DND-41 (cell line): ENCODE measurements at regions not wholly inside any gene's neighbourhood (a gene's known extent, or its start where the extent isn't known, plus 50 kb on each side); places are given as distances from the start of the nearest gene placed in this dataset.
"Not testable (repeated sequence)": the region's sequence is repeated elsewhere in the genome, so short reads cannot be mapped to it uniquely, and the experiment has no call there.

Source experiments
- ATAC-seq: fragments of 200-7000 bp; cut with Tn5 transposase; 3 replicates; pipeline ENCODE4 v1.9.1; 2021; ENCODE audit warnings: low read depth; ENCODE audit not compliant: insufficient read depth
- DNase-seq: peaks from one replicate; pipeline ENCODE4 v3.0.0-alpha.2; 2020
- H2AFZ ChIP-seq: 2 replicates; pipeline ENCODE4 v1.6.0; 2012; ENCODE audit warnings: low read depth, low read length
- H3K27ac ChIP-seq: 2 replicates; pipeline ENCODE4 v1.5.1; 2012; ENCODE audit warnings: low read length, inconsistent platforms
- H3K27me3 ChIP-seq: fragments of 200-600 bp; sonication (generic); 2 replicates; pipeline ENCODE4 v1.6.0; 2012; ENCODE audit warnings: low read length, mild to moderate bottlenecking, inconsistent platforms; ENCODE audit not compliant: insufficient read depth, poor library complexity
- H3K36me3 ChIP-seq: 2 replicates; pipeline ENCODE4 v1.5.1; 2012; ENCODE audit warnings: low read length, inconsistent platforms; ENCODE audit not compliant: insufficient read depth
- H3K4me1 ChIP-seq: 2 replicates; pipeline ENCODE4 v1.5.1; 2012; ENCODE audit warnings: mild to moderate bottlenecking, low read length; ENCODE audit not compliant: insufficient read depth
- H3K4me2 ChIP-seq: 2 replicates; pipeline ENCODE4 v1.6.0; 2012; ENCODE audit warnings: mild to moderate bottlenecking, moderate library complexity, low read length, inconsistent platforms; ENCODE audit not compliant: insufficient read depth
- H3K4me3 ChIP-seq, 2 experiments: fragments of 200-600 bp in 1 of 2; shearing (Covaris generic) in 1 of 2; 2 replicates each; pipeline ENCODE4 v1.5.1; 2012 to 2016; ENCODE audit warnings: inconsistent platforms in 2 of 2, low read length in 2 of 2, mild to moderate bottlenecking in 2 of 2, low read depth in 1 of 2, moderate library complexity in 1 of 2
- H3K79me2 ChIP-seq: 2 replicates; pipeline ENCODE4 v1.6.0; 2012; ENCODE audit warnings: low read length, inconsistent platforms; ENCODE audit not compliant: insufficient read depth
- H3K9ac ChIP-seq: 2 replicates; pipeline ENCODE4 v1.6.0; 2012; ENCODE audit warnings: low read depth, mild to moderate bottlenecking, inconsistent platforms, low read length, moderate library complexity
- H3K9me3 ChIP-seq: 2 replicates; pipeline ENCODE4 v1.5.1; 2012; ENCODE audit warnings: low read length, moderate library complexity, mild to moderate bottlenecking, inconsistent platforms; ENCODE audit not compliant: insufficient read depth, severe bottlenecking
- H4K20me1 ChIP-seq: 2 replicates; pipeline ENCODE4 v1.6.0; 2012; ENCODE audit warnings: low read length; ENCODE audit not compliant: insufficient read depth
- CTCF ChIP-seq: IDR thresholded peaks from 2 replicates; pipeline ENCODE4 v1.5.1; 2012; ENCODE audit warnings: borderline replicate concordance, low read length, moderate library complexity, mild to moderate bottlenecking; ENCODE audit not compliant: poor library complexity, severe bottlenecking; ENCODE audit errors: extremely low read depth
- EZH2 ChIP-seq: IDR thresholded peaks from 3 replicates; pipeline ENCODE4 v1.6.1; 2012; ENCODE audit warnings: borderline replicate concordance, low read depth, mild to moderate bottlenecking, moderate library complexity, low read length, inconsistent platforms; ENCODE audit not compliant: severe bottlenecking

GRCh38 chr12:111120578-111120977 is 200.2 kb upstream of the MYL2 start:
- Histone ChIP-seq H3K4me2 (no peak overlapping the region), H4K20me1 (no peaks in the 10 kb centered on the region), H3K27ac (no peak overlapping the region), H3K79me2 (no peaks in the 10 kb centered on the region), H3K36me3 (no peaks in the 10 kb centered on the region), H3K9ac (no peak overlapping the region), H3K27me3 (peaks cover 9% of the 10 kb centered on the region), H3K4me3 (no peak overlapping the region), H2AFZ (no peak overlapping the region), H3K4me1 (no peaks in the 10 kb centered on the region), H3K9me3 (no peaks in the 10 kb centered on the region)
- TF ChIP-seq EZH2 = no peak
- no peak for TF ChIP-seq CTCF
- ATAC-seq = no peak
- DNase-seq = no peak

DNA sequence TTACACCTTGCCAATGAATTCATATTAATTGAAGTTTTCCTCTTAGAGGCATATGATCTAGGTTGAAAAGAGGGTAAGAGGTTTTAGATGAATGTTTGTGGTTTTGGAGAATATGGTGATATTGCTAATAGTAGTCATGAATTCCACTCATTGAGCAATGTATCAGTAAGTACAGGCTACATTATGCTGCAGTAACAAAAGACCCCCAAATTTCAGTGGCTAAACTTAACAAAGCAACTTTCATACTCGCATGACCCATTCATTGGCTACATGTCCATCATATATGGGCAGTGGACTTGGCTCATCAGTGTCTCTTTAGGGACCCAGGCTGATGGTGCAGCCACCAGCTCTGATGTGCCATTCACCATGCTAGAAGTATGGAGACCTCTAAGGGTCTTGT is 196.6 kb upstream of the MYL2 start:
- no peaks in the 10 kb centered on the region for H3K4me1 ChIP-seq
- ATAC-seq (no peak), DNase-seq (no peak)
- no peak overlapping the region for H3K4me2 ChIP-seq
- H4K20me1 ChIP-seq = no peaks in the 10 kb centered on the region
- no peak overlapping the region for H3K9ac ChIP-seq
- H3K36me3 ChIP-seq = no peaks in the 10 kb centered on the region
- TF ChIP-seq EZH2 (no peak), CTCF (no peak)
- H3K9me3 ChIP-seq = no peaks in the 10 kb centered on the region
- no peak overlapping the region for H2AFZ ChIP-seq
- peaks cover 8% of the 10 kb centered on the region for H3K27me3 ChIP-seq
- no peaks in the 10 kb centered on the region for H3K79me2 ChIP-seq
- no peak overlapping the region for H3K27ac ChIP-seq
- H3K4me3 ChIP-seq = no peak overlapping the region

DNA sequence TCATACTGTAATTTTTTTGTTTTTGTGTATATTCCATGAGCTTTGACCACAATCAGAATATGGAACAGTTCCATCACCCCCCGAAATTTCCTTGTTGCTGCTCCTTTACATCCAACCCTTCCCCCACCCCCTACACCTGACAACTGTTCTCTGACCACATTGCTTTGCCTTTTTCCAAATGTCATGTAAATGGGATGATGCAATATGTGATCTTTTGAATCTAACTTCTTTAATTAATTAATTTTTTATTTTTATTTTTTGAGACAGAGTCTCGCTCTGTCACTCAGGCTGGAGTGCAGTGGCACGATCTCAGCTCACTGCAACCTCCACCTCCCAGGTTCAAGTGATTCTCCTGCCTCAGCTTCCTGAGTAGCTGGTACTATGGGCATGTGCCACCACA is 192.9 kb upstream of the MYL2 start:
- not testable (repeated sequence) for H2AFZ ChIP-seq, H3K79me2 ChIP-seq, H3K36me3 ChIP-seq, DNase-seq, H3K9ac ChIP-seq, H3K27me3 ChIP-seq, H3K4me3 ChIP-seq, H3K9me3 ChIP-seq, ATAC-seq, H3K4me2 ChIP-seq, H3K4me1 ChIP-seq, H3K27ac ChIP-seq, H4K20me1 ChIP-seq

- Histone ChIP-seq H4K20me1 (no peaks in the 10 kb centered on the region), H3K36me3 (no peaks in the 10 kb centered on the region), H2AFZ (no peak overlapping the region), H3K79me2 (no peaks in the 10 kb centered on the region), H3K4me3 (no peak overlapping the region), H3K4me2 (no peak overlapping the region), H3K27ac (no peak overlapping the region), H3K4me1 (no peaks in the 10 kb centered on the region), H3K27me3 (peaks cover 4% of the 10 kb centered on the region), H3K9me3 (no peaks in the 10 kb centered on the region), H3K9ac (no peak overlapping the region)
- no peak for TF ChIP-seq EZH2
- DNase-seq (no peak), ATAC-seq (no peak)
Observed at GRCh38 chr12:111112311-111113098, 192.1 kb upstream of the MYL2 start.
